AG04449 (cell line): ENCODE measurements at regions not wholly inside any gene's neighbourhood (a gene's known extent, or its start where the extent isn't known, plus 50 kb on each side); places are given as distances from the start of the nearest gene placed in this dataset.
"Not testable (repeated sequence)": the region's sequence is repeated elsewhere in the genome, so short reads cannot be mapped to it uniquely, and the experiment has no call there.

Experiments used
- CTCF ChIA-PET: fragments of 350-600 bp; formaldehyde crosslinking; extraction: SDS; loops from one replicate; lab custom pipeline; 2021; ENCODE audit warnings: antibody characterized with exemption; lab: Yijun Ruan, JAX
- POLR2A ChIA-PET: fragments of 400-600, 350-600 bp; formaldehyde crosslinking; extraction: SDS; loops from one replicate; lab custom pipeline; 2020; ENCODE audit warnings: antibody characterized with exemption, inconsistent platforms; lab: Yijun Ruan, JAX
- DNase-seq: peaks from one replicate; pipeline ENCODE4 v3.0.0-alpha.2; 2010; ENCODE audit warnings: low read depth, low spot score
- H3K4me3 ChIP-seq: 2 replicates; pipeline ENCODE4 v1.5.1; 2011; ENCODE audit warnings: low read depth, mild to moderate bottlenecking, control low read depth, low read length
- CTCF ChIP-seq: IDR thresholded peaks from one replicate; pipeline ENCODE4 v1.5.1; 2011; ENCODE audit warnings: mild to moderate bottlenecking, moderate library complexity, low read length, control low read depth, inconsistent platforms; ENCODE audit not compliant: insufficient read depth; ENCODE audit errors: missing control alignments

DNA sequence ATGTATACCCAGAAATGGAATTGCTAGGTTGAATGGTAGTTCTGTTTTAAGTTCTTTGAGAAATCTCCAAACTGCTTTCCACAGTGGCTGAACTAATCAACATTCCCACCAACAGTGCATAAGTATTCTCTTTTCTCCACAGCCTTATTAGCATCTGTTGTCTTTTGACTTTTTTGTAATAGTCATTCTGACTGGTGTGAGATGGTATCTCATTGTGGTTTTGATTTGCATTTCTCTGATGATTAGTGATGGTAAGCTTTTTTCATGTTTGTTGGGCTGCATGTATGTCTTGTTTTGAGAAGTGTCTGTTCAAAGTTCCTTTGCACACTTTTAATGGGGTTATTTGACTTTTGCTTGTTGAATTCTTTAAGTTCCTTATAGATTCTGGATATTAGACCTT lies 52.4 kb upstream of the EHHADH start:
- POLR2A ChIA-PET, H3K4me3 ChIP-seq, DNase-seq: not testable (repeated sequence)
- CTCF ChIA-PET: interaction anchor here (2.8 kb wide), 1 partner anchor 19 kb away, joined by 8 read pairs; no protein-coding TSS in a partner anchor

- POLR2A ChIA-PET: no interaction called here
- no peak for TF ChIP-seq CTCF
- CTCF ChIA-PET: interaction anchor here (0.7 to 3.4 kb wide), 4 partner anchors 12 to 811 kb away, joined by 3 to 26 read pairs (median 6); no protein-coding TSS in a partner anchor
- no peak for DNase-seq
- no peak overlapping the region for H3K4me3 ChIP-seq
Measured at GRCh38 chr3:185306847-185307246, 53.0 kb upstream of the EHHADH start.

- no peak for DNase-seq
- CTCF ChIA-PET: interaction anchor here (0.8 to 3.4 kb wide), 15 partner anchors 10 to 250 kb away, joined by 3 to 26 read pairs (median 4); no protein-coding TSS in a partner anchor
- TF ChIP-seq CTCF: peak; percentile 62
- no peak overlapping the region for H3K4me3 ChIP-seq
- POLR2A ChIA-PET: no interaction called here
Measured at GRCh38 chr3:185308126-185308754, 54.4 kb upstream of the EHHADH start.

DNA sequence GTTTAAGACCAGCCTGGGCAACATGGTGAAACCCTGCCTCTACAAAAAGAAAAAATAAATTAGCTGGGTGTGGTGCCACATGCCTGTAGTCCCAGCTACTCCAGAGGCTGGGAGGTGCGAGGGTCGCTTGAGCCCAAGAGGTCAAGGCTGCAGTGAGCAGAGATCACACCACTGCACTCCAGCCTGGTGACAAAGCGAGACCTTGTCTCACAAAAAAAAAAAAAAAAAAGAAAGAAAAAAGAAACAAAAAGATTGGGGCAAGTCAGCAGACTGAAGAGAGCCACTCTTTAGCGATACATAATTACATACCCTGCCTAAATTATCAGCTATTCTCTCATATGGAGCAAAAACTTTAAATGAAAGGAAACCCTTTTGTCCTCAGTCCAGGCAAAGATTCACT lies 53.6 kb upstream of the MAP3K13 start:
- ChIA-PET POLR2A (no interaction called here), CTCF (interaction anchor here (0.5 to 3.4 kb wide), 9 partner anchors 11 to 343 kb away, joined by 3 to 26 read pairs (median 4); no protein-coding TSS in a partner anchor)
- no peak for TF ChIP-seq CTCF
- H3K4me3 ChIP-seq: no peak overlapping the region
- no peak for DNase-seq

DNA sequence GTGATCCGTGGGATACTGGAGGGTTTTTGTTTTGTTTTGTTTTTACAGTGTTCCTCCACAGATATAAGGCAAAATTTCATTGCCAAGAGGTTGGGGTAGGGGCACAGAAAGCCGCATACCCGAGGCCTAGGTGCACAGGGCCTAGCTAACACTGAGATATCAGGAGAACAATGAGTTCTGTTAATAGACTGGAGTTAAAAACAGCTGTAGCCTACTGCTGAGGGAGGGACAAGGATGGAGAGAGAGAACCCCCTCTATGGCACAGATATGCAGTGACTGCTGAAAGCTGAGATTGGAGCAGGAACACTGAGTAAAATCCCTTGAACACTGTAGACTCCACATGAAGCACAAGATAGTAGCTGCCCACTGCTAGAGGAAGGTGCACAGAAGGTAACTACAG lies 53.1 kb upstream of the MAP3K13 start:
- ChIA-PET POLR2A (no interaction called here), CTCF (interaction anchor here (0.6 to 3.4 kb wide), 4 partner anchors 10 to 39 kb away, joined by 4 to 26 read pairs (median 4); no protein-coding TSS in a partner anchor)
- no peak overlapping the region for H3K4me3 ChIP-seq
- no peak for TF ChIP-seq CTCF
- no peak for DNase-seq

DNA sequence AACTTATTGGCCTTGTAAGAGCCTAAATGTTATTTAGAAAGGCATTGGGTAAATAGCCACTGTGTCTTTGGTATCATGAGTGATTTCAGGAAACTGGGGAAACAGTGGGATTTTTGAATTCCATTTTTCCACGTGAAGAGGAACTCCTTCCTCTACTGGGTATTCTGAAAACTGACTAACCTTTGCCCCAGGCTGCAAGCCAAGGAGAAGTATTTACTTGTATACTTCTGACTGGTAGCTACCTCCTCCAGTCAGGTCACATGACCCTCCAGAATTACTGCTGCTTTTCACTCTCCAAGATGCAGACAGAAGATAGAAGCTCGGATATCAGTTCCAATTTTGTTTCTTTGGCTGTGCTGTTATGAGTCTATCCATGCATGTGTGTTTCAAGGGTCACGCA lies 50.9 kb upstream of the MAP3K13 start:
- POLR2A ChIA-PET: no interaction called here
- DNase-seq: no peak
- no peak overlapping the region for H3K4me3 ChIP-seq
- no peak for TF ChIP-seq CTCF
- CTCF ChIA-PET: no interaction called here
